ENCODE measurements at regions not wholly inside any gene's neighbourhood (a gene's known extent, or its start where the extent isn't known, plus 50 kb on each side); places are given as distances from the start of the nearest gene placed in this dataset.

DNA sequence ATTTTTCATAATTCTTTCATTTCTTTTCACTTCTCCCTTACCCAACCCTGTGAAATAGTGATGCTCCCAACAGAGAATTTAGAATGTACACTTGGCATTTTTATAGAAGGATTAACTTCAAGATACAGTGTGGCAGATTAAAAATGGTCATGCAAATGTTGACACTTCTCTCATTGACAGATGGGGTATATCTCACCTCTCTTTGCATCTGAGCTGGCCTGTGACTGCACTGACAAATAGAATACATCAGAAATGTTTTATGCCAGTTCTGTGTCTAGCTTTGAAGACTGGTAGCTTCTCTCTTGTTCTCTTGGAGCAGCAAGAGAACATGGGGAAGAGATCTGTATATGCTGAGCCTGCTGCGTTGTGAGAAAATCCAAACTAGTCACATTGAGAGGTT, 949.6 kb downstream of the CDH11 start:
- Histone ChIP-seq H3K27me3 (ENCODE audit: insufficient read depth, low read length) (no peaks in the 10 kb centered on the region), H3K4me3 (ENCODE audit: insufficient read depth, low read length) (no peak overlapping the region), H4K20me1 (ENCODE audit: insufficient read depth, low read length) (no peaks in the 10 kb centered on the region), H3K4me1 (ENCODE audit: insufficient read depth, low read length) (no peaks in the 10 kb centered on the region), H3K79me2 (ENCODE audit: insufficient read depth, low read length) (no peaks in the 10 kb centered on the region), H2AFZ (ENCODE audit: low read length) (no peak overlapping the region), H3K4me2 (ENCODE audit: insufficient read depth, low read length) (no peak overlapping the region), H3K36me3 (ENCODE audit: insufficient read depth, low read length) (no peaks in the 10 kb centered on the region), H3K9me3 (ENCODE audit: low read depth, low read length) (no peaks in the 10 kb centered on the region), H3K27ac (ENCODE audit: low read depth, low read length) (no peak overlapping the region)
- TF ChIP-seq CTCF (IDR thresholded peaks at IDR 0.05; ENCODE audit: extremely low read depth, low read depth, low read length), result no peak
- no peak for DNase-seq (ENCODE audit: insufficient read length, low spot score, missing footprints)

- Histone ChIP-seq H3K79me2 (ENCODE audit: insufficient read depth, low read length) (no peaks in the 10 kb centered on the region), H3K27me3 (ENCODE audit: insufficient read depth, low read length) (no peaks in the 10 kb centered on the region), H3K4me3 (ENCODE audit: insufficient read depth, low read length) (no peak overlapping the region), H3K9me3 (ENCODE audit: low read depth, low read length) (no peaks in the 10 kb centered on the region), H3K4me1 (ENCODE audit: insufficient read depth, low read length) (no peaks in the 10 kb centered on the region), H2AFZ (ENCODE audit: low read length) (no peak overlapping the region), H3K27ac (ENCODE audit: low read depth, low read length) (no peak overlapping the region), H3K4me2 (ENCODE audit: insufficient read depth, low read length) (no peak overlapping the region), H3K36me3 (ENCODE audit: insufficient read depth, low read length) (no peaks in the 10 kb centered on the region), H4K20me1 (ENCODE audit: insufficient read depth, low read length) (no peaks in the 10 kb centered on the region)
- no peak for TF ChIP-seq CTCF (IDR thresholded peaks at IDR 0.05; ENCODE audit: extremely low read depth, low read depth, low read length)
- no peak for DNase-seq (ENCODE audit: insufficient read length, low spot score, missing footprints)
Measured at GRCh38 chr16:64171632-64172031, 950.2 kb downstream of the CDH11 start.

DNA sequence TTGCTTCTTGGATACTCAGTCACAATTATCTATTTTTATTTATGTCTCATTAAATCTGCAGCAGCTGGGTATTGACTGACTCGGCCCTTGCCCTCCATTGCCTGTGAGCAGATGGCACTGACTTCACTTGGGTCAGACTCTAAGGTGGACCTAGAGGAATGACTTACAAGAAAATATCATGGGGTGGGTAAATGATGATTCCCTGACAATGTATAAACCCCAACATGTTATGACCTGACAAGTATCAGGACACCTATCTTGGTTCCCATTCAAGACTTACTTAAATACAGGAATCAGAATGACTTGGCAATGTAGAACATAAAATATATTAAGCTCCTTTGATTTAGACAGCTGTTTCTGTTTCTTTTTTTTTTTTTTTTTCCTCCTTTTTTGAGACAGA, 953.5 kb downstream of the CDH11 start:
- Histone ChIP-seq H3K79me2 (ENCODE audit: insufficient read depth, low read length) (no peaks in the 10 kb centered on the region), H3K9me3 (ENCODE audit: low read depth, low read length) (no peaks in the 10 kb centered on the region), H3K27me3 (ENCODE audit: insufficient read depth, low read length) (no peaks in the 10 kb centered on the region), H2AFZ (ENCODE audit: low read length) (no peak overlapping the region), H3K4me2 (ENCODE audit: insufficient read depth, low read length) (no peak overlapping the region), H3K4me1 (ENCODE audit: insufficient read depth, low read length) (no peaks in the 10 kb centered on the region), H3K36me3 (ENCODE audit: insufficient read depth, low read length) (no peaks in the 10 kb centered on the region), H3K4me3 (ENCODE audit: insufficient read depth, low read length) (no peak overlapping the region), H4K20me1 (ENCODE audit: insufficient read depth, low read length) (no peaks in the 10 kb centered on the region), H3K27ac (ENCODE audit: low read depth, low read length) (no peak overlapping the region)
- DNase-seq (ENCODE audit: insufficient read length, low spot score, missing footprints), result no peak
- no peak for TF ChIP-seq CTCF (IDR thresholded peaks at IDR 0.05; ENCODE audit: extremely low read depth, low read depth, low read length)

GRCh38 chr16:64167936-64168335, 953.9 kb downstream of the CDH11 start:
- Histone ChIP-seq H3K4me2 (ENCODE audit: insufficient read depth, low read length) (no peak overlapping the region), H3K27ac (ENCODE audit: low read depth, low read length) (no peak overlapping the region)

More at GRCh38 chr16:64167936-64168335, 953.9 kb downstream of the CDH11 start:
- no peak for DNase-seq (ENCODE audit: insufficient read length, low spot score, missing footprints)
- H3K9me3 ChIP-seq (ENCODE audit: low read depth, low read length), result no peaks in the 10 kb centered on the region
- no peak for TF ChIP-seq CTCF (IDR thresholded peaks at IDR 0.05; ENCODE audit: extremely low read depth, low read depth, low read length)
- no peaks in the 10 kb centered on the region for H3K27me3 ChIP-seq (ENCODE audit: insufficient read depth, low read length)
- H4K20me1 ChIP-seq (ENCODE audit: insufficient read depth, low read length), result no peaks in the 10 kb centered on the region
- no peaks in the 10 kb centered on the region for H3K4me1 ChIP-seq (ENCODE audit: insufficient read depth, low read length)
- H3K79me2 ChIP-seq (ENCODE audit: insufficient read depth, low read length), result no peaks in the 10 kb centered on the region
- no peak overlapping the region for H2AFZ ChIP-seq (ENCODE audit: low read length)
- no peaks in the 10 kb centered on the region for H3K36me3 ChIP-seq (ENCODE audit: insufficient read depth, low read length)
- H3K4me3 ChIP-seq (ENCODE audit: insufficient read depth, low read length), result no peak overlapping the region

Data from osteoblast (primary cell).